Panc1 (cell line): ENCODE measurements at regions not wholly inside any gene's neighbourhood (a gene's known extent, or its start where the extent isn't known, plus 50 kb on each side); places are given as distances from the start of the nearest gene placed in this dataset.

Experiments used
- ATAC-seq: fragments of 200-7000 bp; cut with Tn5 transposase; 2 replicates; pipeline ENCODE4 v1.9.1; 2020; ENCODE audit warnings: mild to moderate bottlenecking, moderate library complexity
- BruUV-seq: library from RNA; stranded (reverse); fragments of 400-500 nt; replicated peaks from 2 replicates; lab custom pipeline; 2021; lab: Mats Ljungman, UMichigan
- CTCF ChIA-PET: fragments of 300-600 bp; sonication (Branson Sonifier 250); formaldehyde crosslinking; loops from one replicate; lab custom pipeline; 2022; ENCODE audit warnings: antibody characterized with exemption; lab: Charles Lee
- POLR2A ChIA-PET: fragments of 300-600 bp; sonication (Branson Sonifier 250); formaldehyde crosslinking; loops from one replicate; lab custom pipeline; 2022; ENCODE audit warnings: antibody characterized with exemption; lab: Charles Lee
- DNase-seq: peaks from one replicate; pipeline ENCODE4 v3.0.0-alpha.2; 2010; ENCODE audit warnings: low read depth, low spot score
- H3K27ac ChIP-seq: 2 replicates; pipeline ENCODE4 v1.5.1; 2011; ENCODE audit warnings: mild to moderate bottlenecking, low read length, inconsistent platforms
- H3K27me3 ChIP-seq: fragments of 200-500 bp; sonication (Bioruptor generic); 2 replicates; pipeline ENCODE4 v1.6.0; 2014; ENCODE audit warnings: low read length, inconsistent platforms; ENCODE audit not compliant: control insufficient read depth, insufficient read depth
- H3K36me3 ChIP-seq: fragments of 200-500 bp; sonication (Bioruptor generic); 2 replicates; pipeline ENCODE4 v1.5.1; 2014; ENCODE audit warnings: inconsistent platforms, mild to moderate bottlenecking, low read length, moderate library complexity; ENCODE audit not compliant: control insufficient read depth, insufficient read depth
- H3K4me1 ChIP-seq: 2 replicates; pipeline ENCODE4 v1.5.1; 2011; ENCODE audit warnings: inconsistent platforms, mild to moderate bottlenecking, low read length, moderate library complexity; ENCODE audit not compliant: control insufficient read depth, insufficient read depth
- H3K4me3 ChIP-seq, 2 experiments: 2 replicates each; pipeline ENCODE4 v1.5.1; 2011 to 2012; ENCODE audit warnings: low read depth in 2 of 2, low read length in 2 of 2, mild to moderate bottlenecking in 2 of 2, inconsistent platforms in 1 of 2, moderate library complexity in 1 of 2
- H3K9me3 ChIP-seq: fragments of 200-500 bp; sonication (Bioruptor generic); 2 replicates; pipeline ENCODE4 v1.5.1; 2014; ENCODE audit warnings: low read depth, mild to moderate bottlenecking, inconsistent platforms, low read length, moderate library complexity; ENCODE audit not compliant: control insufficient read depth, insufficient read depth
- CTCF ChIP-seq: fragments of 450-650 bp; IDR thresholded peaks from 2 replicates; pipeline ENCODE4 v1.5.1; 2017; ENCODE audit warnings: mild to moderate bottlenecking
- POLR2AphosphoS5 ChIP-seq: IDR thresholded peaks from 2 replicates; pipeline ENCODE4 v1.6.1; 2012; ENCODE audit warnings: mild to moderate bottlenecking, low read depth, low read length, moderate library complexity
- SIN3A ChIP-seq: IDR thresholded peaks from 2 replicates; pipeline ENCODE4 v1.6.1; 2012; ENCODE audit warnings: low read depth, mild to moderate bottlenecking, low read length, moderate library complexity, borderline replicate concordance; ENCODE audit not compliant: insufficient read depth
- TCF7L2 ChIP-seq: IDR thresholded peaks from 2 replicates; pipeline ENCODE4 v1.6.1; 2011; ENCODE audit warnings: mild to moderate bottlenecking, low read depth, low read length, inconsistent platforms
- in situ Hi-C: cut with HindIII; loops from 2 replicates; pipeline ENCODE4 v1.10.0; 2016; ENCODE audit warnings: low sequenced_read_pairs, low pct_unique_long_range_greater_than_20kb
- intact Hi-C: fragments of 100-400 bp; cut with micrococcal nuclease; formaldehyde crosslinking; loops from one replicate; pipeline ENCODE4 v1.10.0; 2022; ENCODE audit not compliant: unreplicated experiment
- TF ChIP-seq, protein P1 (sequence below), 2 experiments: IDR thresholded peaks; 2 replicates each; pipeline ENCODE4 v1.6.1; 2011 to 2012; ENCODE audit warnings: low read depth in 2 of 2, control low read depth in 1 of 2, low read length in 1 of 2, mild to moderate bottlenecking in 1 of 2, moderate library complexity in 1 of 2; ENCODE audit not compliant: insufficient read depth in 1 of 2

GRCh38 chr13:44170731-44171130, 202.9 kb upstream of the SERP2 start:
- Histone ChIP-seq H3K36me3 (no peaks in the 10 kb centered on the region), H3K9me3 (no peaks in the 10 kb centered on the region), H3K4me1 (no peaks in the 10 kb centered on the region), H3K4me3 (no peak overlapping the region), H3K27me3 (no peaks in the 10 kb centered on the region), H3K27ac (no peak overlapping the region)
- ATAC-seq (no peak), DNase-seq (no peak)
- CTCF ChIA-PET, result no interaction called here
- no TSS peak for BruUV-seq
- no peak for TF ChIP-seq SIN3A
- TF ChIP-seq POLR2AphosphoS5, result no peak
- TF ChIP-seq CTCF, result no peak
- TF ChIP-seq TCF7L2, result no peak
- TF ChIP-seq, protein P1, sequence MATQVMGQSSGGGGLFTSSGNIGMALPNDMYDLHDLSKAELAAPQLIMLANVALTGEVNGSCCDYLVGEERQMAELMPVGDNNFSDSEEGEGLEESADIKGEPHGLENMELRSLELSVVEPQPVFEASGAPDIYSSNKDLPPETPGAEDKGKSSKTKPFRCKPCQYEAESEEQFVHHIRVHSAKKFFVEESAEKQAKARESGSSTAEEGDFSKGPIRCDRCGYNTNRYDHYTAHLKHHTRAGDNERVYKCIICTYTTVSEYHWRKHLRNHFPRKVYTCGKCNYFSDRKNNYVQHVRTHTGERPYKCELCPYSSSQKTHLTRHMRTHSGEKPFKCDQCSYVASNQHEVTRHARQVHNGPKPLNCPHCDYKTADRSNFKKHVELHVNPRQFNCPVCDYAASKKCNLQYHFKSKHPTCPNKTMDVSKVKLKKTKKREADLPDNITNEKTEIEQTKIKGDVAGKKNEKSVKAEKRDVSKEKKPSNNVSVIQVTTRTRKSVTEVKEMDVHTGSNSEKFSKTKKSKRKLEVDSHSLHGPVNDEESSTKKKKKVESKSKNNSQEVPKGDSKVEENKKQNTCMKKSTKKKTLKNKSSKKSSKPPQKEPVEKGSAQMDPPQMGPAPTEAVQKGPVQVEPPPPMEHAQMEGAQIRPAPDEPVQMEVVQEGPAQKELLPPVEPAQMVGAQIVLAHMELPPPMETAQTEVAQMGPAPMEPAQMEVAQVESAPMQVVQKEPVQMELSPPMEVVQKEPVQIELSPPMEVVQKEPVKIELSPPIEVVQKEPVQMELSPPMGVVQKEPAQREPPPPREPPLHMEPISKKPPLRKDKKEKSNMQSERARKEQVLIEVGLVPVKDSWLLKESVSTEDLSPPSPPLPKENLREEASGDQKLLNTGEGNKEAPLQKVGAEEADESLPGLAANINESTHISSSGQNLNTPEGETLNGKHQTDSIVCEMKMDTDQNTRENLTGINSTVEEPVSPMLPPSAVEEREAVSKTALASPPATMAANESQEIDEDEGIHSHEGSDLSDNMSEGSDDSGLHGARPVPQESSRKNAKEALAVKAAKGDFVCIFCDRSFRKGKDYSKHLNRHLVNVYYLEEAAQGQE (IDR thresholded peaks at IDR 0.05; ENCODE audit: insufficient read depth in 1 of 2, low read depth in 2 of 2, low read length in 1 of 2), result no peak
- in situ Hi-C loops, result no loop called here
- POLR2A ChIA-PET, result no interaction called here
- intact Hi-C loops, result no loop called here

- H3K27ac ChIP-seq, result no peak overlapping the region
- intact Hi-C loops (no loop called here), in situ Hi-C loops (no loop called here)
- no peaks in the 10 kb centered on the region for H3K27me3 ChIP-seq
- H3K9me3 ChIP-seq, result no peaks in the 10 kb centered on the region
- ChIA-PET POLR2A (no interaction called here), CTCF (no interaction called here)
- DNase-seq (no peak), ATAC-seq (no peak)
- H3K4me1 ChIP-seq, result no peaks in the 10 kb centered on the region
- TF ChIP-seq POLR2AphosphoS5 (no peak), SIN3A (no peak), TCF7L2 (no peak), CTCF (no peak)
- TF ChIP-seq, protein P1 (IDR thresholded peaks at IDR 0.05; ENCODE audit: insufficient read depth in 1 of 2, low read depth in 2 of 2, low read length in 1 of 2), result no peak
- no peaks in the 10 kb centered on the region for H3K36me3 ChIP-seq
- no TSS peak for BruUV-seq
- no peak overlapping the region for H3K4me3 ChIP-seq
These were observed 202.5 kb upstream of the SERP2 start for GRCh38 chr13:44171156-44171555.
